Activated CD8-positive, alpha-beta T cell treated with anti-CD3 and anti-CD28 coated beads for 36 hours (primary cell): ENCODE measurements at regions not wholly inside any gene's neighbourhood (a gene's known extent, or its start where the extent isn't known, plus 50 kb on each side); places are given as distances from the start of the nearest gene placed in this dataset.

Source experiments
- ATAC-seq: fragments of 200-7000 bp; cut with Tn5 transposase; one replicate; pipeline ENCODE4 v1.10.0; 2021; ENCODE audit warnings: mild to moderate bottlenecking, moderate library complexity
- CTCF ChIA-PET: fragments of 350-600 bp; sonication (Branson Sonifier 250); formaldehyde crosslinking; loops from one replicate; lab custom pipeline; 2021; ENCODE audit warnings: antibody characterized with exemption; lab: Charles Lee
- POLR2A ChIA-PET: fragments of 350-600 bp; sonication (Branson Sonifier 250); formaldehyde crosslinking; loops from one replicate; lab custom pipeline; 2021; ENCODE audit warnings: antibody characterized with exemption; lab: Charles Lee
- DNase-seq: peaks from one replicate; pipeline ENCODE4 v3.0.0-alpha.2; 2020
- H3K27ac Mint-ChIP-seq: one replicate; pipeline ENCODE4 v1.8.0; 2021; ENCODE audit warnings: mild to moderate bottlenecking, mixed read lengths
- H3K27me3 Mint-ChIP-seq: one replicate; pipeline ENCODE4 v1.8.0; 2021; ENCODE audit warnings: mixed read lengths
- H3K36me3 Mint-ChIP-seq: one replicate; pipeline ENCODE4 v1.8.0; 2021; ENCODE audit warnings: low read depth, mixed read lengths
- H3K4me1 Mint-ChIP-seq: one replicate; pipeline ENCODE4 v1.8.0; 2021; ENCODE audit warnings: low read depth, mixed read lengths
- H3K4me3 Mint-ChIP-seq: one replicate; pipeline ENCODE4 v1.8.0; 2021; ENCODE audit warnings: mild to moderate bottlenecking, moderate library complexity, mixed read lengths
- H3K9me3 Mint-ChIP-seq: one replicate; pipeline ENCODE4 v1.8.0; 2021; ENCODE audit warnings: mixed read lengths
- intact Hi-C: fragments of 100-400 bp; cut with micrococcal nuclease; formaldehyde crosslinking; loops from one replicate; pipeline ENCODE4 v1.10.0; 2022
- TF ChIP-seq, protein P1 (sequence below): fragments of 200-600 bp; IDR thresholded peaks from one replicate; pipeline ENCODE4 v1.8.0; 2022; ENCODE audit warnings: antibody characterized with exemption, mild to moderate bottlenecking

DNA sequence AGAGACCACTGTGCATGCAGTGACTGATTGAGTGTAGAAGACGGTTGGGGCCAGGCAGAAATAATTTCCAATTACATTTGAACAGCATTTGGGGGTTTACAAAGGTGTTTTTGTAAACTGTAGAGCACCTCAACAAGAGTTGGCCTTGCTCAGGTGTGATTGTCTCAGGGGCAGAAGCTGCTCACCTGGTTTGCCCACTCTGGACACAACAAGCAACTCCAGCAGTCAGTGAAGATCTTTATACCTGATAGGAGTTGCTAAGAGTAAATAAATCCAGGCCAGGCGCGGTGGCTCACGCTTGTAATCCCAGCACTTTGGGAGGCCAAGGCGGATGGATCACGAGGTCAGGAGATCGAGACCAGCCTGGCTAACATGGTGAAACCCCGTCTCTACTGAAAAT, 221.3 kb downstream of the RAB28 start:
- Mint-ChIP-seq H3K27ac (no peak overlapping the region), H3K4me3 (no peak overlapping the region), H3K9me3 (no peaks in the 10 kb centered on the region), H3K36me3 (peaks cover 1% of the 10 kb centered on the region), H3K27me3 (no peaks in the 10 kb centered on the region), H3K4me1 (peaks cover 3% of the 10 kb centered on the region)
- intact Hi-C loops = no loop called here
- TF ChIP-seq, protein P1, sequence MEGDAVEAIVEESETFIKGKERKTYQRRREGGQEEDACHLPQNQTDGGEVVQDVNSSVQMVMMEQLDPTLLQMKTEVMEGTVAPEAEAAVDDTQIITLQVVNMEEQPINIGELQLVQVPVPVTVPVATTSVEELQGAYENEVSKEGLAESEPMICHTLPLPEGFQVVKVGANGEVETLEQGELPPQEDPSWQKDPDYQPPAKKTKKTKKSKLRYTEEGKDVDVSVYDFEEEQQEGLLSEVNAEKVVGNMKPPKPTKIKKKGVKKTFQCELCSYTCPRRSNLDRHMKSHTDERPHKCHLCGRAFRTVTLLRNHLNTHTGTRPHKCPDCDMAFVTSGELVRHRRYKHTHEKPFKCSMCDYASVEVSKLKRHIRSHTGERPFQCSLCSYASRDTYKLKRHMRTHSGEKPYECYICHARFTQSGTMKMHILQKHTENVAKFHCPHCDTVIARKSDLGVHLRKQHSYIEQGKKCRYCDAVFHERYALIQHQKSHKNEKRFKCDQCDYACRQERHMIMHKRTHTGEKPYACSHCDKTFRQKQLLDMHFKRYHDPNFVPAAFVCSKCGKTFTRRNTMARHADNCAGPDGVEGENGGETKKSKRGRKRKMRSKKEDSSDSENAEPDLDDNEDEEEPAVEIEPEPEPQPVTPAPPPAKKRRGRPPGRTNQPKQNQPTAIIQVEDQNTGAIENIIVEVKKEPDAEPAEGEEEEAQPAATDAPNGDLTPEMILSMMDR = no peak
- ATAC-seq (no peak), DNase-seq (no peak)
- ChIA-PET CTCF (no interaction called here), POLR2A (no interaction called here)

DNA sequence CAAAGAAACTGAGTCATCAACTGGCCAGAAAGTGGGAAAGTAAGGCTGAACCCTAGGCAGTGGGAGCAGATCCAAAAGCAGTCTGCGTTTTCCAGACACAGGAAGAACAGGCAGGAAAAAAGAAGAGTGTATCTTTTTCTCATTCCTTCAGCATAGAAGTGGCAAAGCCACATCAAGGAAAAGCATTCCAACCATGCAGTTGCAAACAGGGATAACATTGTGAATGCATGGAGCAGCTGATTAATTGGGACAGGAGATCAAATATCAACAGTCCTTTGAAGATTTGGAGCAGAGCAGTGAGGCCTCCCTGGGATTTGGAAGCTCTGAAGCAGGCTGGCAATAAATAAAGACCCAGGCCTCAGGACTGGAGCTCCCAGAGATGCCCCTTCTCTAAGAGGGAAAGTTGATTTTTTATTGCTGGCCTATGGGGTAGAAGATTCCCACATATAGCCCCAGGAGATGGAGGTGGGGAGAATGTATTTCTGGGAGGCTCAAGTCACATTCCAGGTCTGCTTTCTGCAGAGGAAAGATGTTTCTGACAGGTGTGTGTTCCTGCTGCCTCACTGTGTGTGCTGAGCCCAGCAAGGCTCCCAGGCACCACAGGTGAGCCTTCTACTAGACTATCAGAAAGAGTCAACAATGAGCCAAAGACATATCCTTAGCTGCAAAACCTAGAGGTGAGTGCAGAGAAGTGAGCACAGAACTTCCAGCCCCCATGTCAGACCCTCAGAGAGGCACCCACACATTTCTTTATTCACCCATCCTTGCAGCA, 222.5 kb downstream of the RAB28 start:
- intact Hi-C loops = no loop called here
- ATAC-seq (no peak), DNase-seq (no peak)
- TF ChIP-seq, protein P1 = no peak
- ChIA-PET CTCF (no interaction called here), POLR2A (no interaction called here)
- Mint-ChIP-seq H3K4me1 (peaks cover 3% of the 10 kb centered on the region), H3K4me3 (no peak overlapping the region), H3K27me3 (no peaks in the 10 kb centered on the region), H3K27ac (no peak overlapping the region), H3K36me3 (peaks cover 1% of the 10 kb centered on the region), H3K9me3 (no peaks in the 10 kb centered on the region)

DNA sequence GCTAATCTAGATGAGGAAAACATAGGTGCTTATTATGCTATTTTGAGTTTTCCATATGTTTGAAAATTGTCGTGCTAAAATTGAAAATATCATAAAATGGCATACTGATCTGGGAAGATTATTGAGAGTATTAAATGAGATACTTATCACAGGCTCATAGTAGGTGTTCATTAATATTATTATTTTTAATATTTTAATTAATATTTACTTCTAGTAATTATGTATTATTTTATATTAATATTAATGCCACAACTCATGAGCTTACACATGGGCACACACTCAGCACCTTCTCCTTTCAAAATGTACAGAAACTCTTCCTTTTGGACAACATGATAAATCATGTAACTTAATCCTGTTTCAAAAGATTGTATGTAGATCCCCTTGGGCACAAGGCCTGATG, 223.6 kb downstream of the RAB28 start:
- ChIA-PET POLR2A (no interaction called here), CTCF (no interaction called here)
- H3K27ac Mint-ChIP-seq = no peak overlapping the region
- TF ChIP-seq, protein P1 = no peak
- H3K9me3 Mint-ChIP-seq = no peaks in the 10 kb centered on the region
- DNase-seq = no peak
- H3K27me3 Mint-ChIP-seq = no peaks in the 10 kb centered on the region
- peaks cover 3% of the 10 kb centered on the region for H3K4me1 Mint-ChIP-seq
- ATAC-seq = no peak
- H3K4me3 Mint-ChIP-seq = no peak overlapping the region
- peaks cover 1% of the 10 kb centered on the region for H3K36me3 Mint-ChIP-seq
- intact Hi-C loops = no loop called here

DNA sequence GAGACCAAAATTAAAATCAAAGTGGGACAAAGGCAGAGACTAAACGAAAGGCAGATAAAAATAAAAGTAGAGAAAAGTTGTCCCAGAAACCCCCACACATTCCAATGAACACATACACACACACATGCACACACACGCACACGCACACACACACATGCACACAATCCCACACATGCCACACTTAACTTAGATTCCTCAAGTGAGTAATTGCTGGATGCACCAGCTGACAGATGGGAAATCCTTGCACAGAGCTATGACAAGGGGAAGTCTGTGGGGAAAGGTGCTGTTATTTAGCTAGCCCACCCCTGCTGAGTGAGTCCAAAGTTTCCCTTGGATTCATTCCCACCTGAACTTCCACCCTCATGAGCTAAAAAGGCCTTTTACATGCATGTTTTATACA, 233.9 kb downstream of the RAB28 start:
- no peaks in the 10 kb centered on the region for H3K27me3 Mint-ChIP-seq
- peaks cover 6% of the 10 kb centered on the region for H3K36me3 Mint-ChIP-seq
- no peaks in the 10 kb centered on the region for H3K4me1 Mint-ChIP-seq
- DNase-seq (no peak), ATAC-seq (no peak)
- H3K4me3 Mint-ChIP-seq = no peak overlapping the region
- ChIA-PET CTCF (no interaction called here), POLR2A (no interaction called here)
- TF ChIP-seq, protein P1 = no peak
- intact Hi-C loops = no loop called here
- H3K27ac Mint-ChIP-seq = no peak overlapping the region
- H3K9me3 Mint-ChIP-seq = peaks cover 25% of the 10 kb centered on the region

DNA sequence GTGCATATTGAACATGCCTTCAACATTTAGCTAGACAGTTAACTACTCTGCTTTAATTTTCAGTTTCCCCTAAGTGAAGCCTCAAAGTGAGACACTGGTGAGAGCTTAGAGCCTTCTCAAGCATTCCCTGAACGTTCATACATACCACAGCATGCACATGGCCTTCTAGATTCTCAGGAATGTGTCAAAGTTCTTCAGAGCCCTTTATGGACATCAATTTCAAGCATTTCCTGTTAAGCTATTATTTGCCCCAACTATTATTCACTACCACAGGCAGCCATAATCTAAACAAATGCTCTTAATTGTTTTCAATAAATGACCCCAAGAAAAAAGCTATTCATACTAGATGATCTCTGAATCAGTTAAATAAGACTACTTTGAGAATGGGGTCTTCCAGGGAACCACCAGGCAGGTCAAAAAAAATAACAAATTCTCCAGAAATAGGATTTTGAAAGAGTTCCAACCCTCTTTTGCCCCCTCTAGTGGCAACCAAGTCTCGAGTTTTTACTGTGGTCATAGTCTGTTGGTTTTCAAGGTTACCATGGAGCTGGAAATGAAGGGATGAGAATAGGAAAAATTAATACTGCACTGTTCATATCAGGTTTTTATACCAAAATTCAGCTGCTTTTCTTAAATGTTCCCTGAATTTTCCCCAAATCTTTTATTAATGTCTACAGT, 235.4 kb downstream of the RAB28 start:
- H3K27me3 Mint-ChIP-seq = no peaks in the 10 kb centered on the region
- intact Hi-C loops = no loop called here

More for the DNA sequence above, 235.4 kb downstream of the RAB28 start:
- Mint-ChIP-seq H3K4me1 (no peaks in the 10 kb centered on the region), H3K27ac (no peak overlapping the region), H3K4me3 (no peak overlapping the region), H3K9me3 (peaks cover 25% of the 10 kb centered on the region), H3K36me3 (peaks cover 6% of the 10 kb centered on the region)
- CTCF ChIA-PET = no interaction called here
- POLR2A ChIA-PET = no interaction called here
- DNase-seq (no peak), ATAC-seq (no peak)
- TF ChIP-seq, protein P1 = no peak
